OCI-LY7 (cell line): ENCODE measurements at regions not wholly inside any gene's neighbourhood (a gene's known extent, or its start where the extent isn't known, plus 50 kb on each side); places are given as distances from the start of the nearest gene placed in this dataset.

Experiments used
- CTCF ChIP-seq: fragments of 200-600 bp; sonication (generic); conservative IDR thresholded peaks from 2 replicates; pipeline ENCODE4 v1.5.1; 2014; ENCODE audit warnings: mild to moderate bottlenecking, antibody characterized with exemption, low read length, moderate library complexity, mixed read lengths
- EZH2phosphoT487 ChIP-seq: fragments of 200-600 bp; sonication (generic); IDR thresholded peaks from 2 replicates; pipeline ENCODE4 v1.6.1; 2018; ENCODE audit warnings: low read depth, borderline replicate concordance, mild to moderate bottlenecking, mixed run types, antibody characterized with exemption, low read length, moderate library complexity, mixed read lengths

DNA sequence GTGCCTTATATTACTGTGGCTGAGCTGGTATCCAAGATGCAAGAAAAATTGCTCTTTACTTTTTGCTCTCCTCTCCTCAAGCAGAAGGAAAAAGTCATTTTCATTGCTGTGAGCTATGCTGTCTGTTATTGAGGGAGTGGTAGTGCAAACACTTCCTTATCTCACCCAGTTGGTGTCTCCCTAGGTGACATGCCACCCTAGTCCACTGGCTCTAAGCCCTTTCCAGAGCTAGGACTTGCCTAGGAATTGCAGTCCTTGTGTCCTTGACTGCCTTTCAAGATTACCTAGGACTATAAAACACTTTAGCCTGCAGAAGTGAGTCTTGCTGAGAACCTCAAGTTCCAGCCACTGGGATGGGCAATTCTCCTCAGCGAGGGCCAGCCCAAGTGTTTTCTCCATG, 458.3 kb downstream of the MRPL39 start:
- TF ChIP-seq CTCF (no peak), EZH2phosphoT487 (no peak)
